ENCODE measurements at regions not wholly inside any gene's neighbourhood (a gene's known extent, or its start where the extent isn't known, plus 50 kb on each side); places are given as distances from the start of the nearest gene placed in this dataset.

DNA sequence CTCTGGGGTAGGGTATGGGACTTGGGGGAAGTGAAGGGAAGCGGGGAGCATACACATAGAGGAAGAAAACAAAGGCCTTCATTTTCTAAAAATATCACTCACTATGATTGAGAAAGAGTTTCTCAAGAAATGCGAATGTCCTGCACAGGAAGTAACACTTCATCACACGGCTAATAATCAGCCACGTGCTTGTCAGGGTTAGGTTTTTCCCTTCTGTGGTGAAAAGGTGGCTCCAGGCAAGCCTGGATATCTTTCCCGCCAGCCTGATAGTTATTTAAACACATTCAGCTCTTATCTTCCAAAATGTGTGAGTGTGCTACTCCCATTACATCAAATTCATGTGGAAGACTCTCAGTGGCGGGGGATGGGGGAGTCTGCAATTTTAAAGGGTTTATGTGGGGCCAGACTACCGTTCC lies 166.4 kb upstream of the ADO start:
- Histone ChIP-seq H3K4me1 (no peaks in the 10 kb centered on the region), H3K36me3 (no peaks in the 10 kb centered on the region), H3K4me3 (ENCODE audit: low read depth, low read length) (no peak overlapping the region), H3K9me3 (no peaks in the 10 kb centered on the region), H3K27me3 (no peaks in the 10 kb centered on the region)
- TF ChIP-seq, protein P1, sequence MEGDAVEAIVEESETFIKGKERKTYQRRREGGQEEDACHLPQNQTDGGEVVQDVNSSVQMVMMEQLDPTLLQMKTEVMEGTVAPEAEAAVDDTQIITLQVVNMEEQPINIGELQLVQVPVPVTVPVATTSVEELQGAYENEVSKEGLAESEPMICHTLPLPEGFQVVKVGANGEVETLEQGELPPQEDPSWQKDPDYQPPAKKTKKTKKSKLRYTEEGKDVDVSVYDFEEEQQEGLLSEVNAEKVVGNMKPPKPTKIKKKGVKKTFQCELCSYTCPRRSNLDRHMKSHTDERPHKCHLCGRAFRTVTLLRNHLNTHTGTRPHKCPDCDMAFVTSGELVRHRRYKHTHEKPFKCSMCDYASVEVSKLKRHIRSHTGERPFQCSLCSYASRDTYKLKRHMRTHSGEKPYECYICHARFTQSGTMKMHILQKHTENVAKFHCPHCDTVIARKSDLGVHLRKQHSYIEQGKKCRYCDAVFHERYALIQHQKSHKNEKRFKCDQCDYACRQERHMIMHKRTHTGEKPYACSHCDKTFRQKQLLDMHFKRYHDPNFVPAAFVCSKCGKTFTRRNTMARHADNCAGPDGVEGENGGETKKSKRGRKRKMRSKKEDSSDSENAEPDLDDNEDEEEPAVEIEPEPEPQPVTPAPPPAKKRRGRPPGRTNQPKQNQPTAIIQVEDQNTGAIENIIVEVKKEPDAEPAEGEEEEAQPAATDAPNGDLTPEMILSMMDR (IDR thresholded peaks at IDR 0.05; ENCODE audit: low read depth, low read length): no peak
- no peak for DNase-seq

- TF ChIP-seq, protein P1 (IDR thresholded peaks at IDR 0.05; ENCODE audit: low read depth, low read length): no peak
- DNase-seq: no peak
- H3K4me3 ChIP-seq (ENCODE audit: low read depth, low read length): no peak overlapping the region
- no peaks in the 10 kb centered on the region for H3K9me3 ChIP-seq
- no peaks in the 10 kb centered on the region for H3K36me3 ChIP-seq
- H3K27me3 ChIP-seq: no peaks in the 10 kb centered on the region
- H3K4me1 ChIP-seq: no peaks in the 10 kb centered on the region
Measured at GRCh38 chr10:62639144-62639543, 165.4 kb upstream of the ADO start.

DNA sequence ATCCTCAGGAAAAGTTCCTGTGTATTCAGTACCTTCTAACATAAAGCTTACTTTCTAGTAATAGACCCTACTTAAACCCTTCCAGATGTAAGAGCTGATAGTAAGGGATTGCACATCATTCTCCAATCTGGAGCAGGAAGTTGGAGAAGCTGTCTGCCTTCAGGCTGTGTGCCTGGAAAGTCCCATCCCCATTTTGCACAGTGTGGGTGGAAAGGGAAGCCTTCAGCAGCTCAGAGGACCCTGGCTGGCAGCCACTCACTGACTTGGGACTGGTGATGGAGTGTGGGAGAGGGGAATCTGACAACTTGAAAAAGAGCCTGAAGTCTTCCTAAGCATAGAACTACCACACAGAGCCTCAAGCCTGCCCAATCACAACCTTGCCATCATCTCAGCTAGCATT lies 164.1 kb upstream of the ADO start:
- Histone ChIP-seq H3K36me3 (no peaks in the 10 kb centered on the region), H3K4me3 (ENCODE audit: low read depth, low read length) (no peak overlapping the region), H3K27me3 (peaks cover 2% of the 10 kb centered on the region; the same call in 1 of the 2 replicates), H3K9me3 (no peaks in the 10 kb centered on the region), H3K4me1 (no peaks in the 10 kb centered on the region)
- DNase-seq: no peak
- TF ChIP-seq, protein P1 (IDR thresholded peaks at IDR 0.05; ENCODE audit: low read depth, low read length): no peak

GRCh38 chr10:62643606-62644587 lies 160.6 kb upstream of the ADO start:
- Histone ChIP-seq H3K4me1 (no peaks in the 10 kb centered on the region), H3K4me3 (ENCODE audit: low read depth, low read length) (no peak overlapping the region), H3K36me3 (no peaks in the 10 kb centered on the region), H3K9me3 (no peaks in the 10 kb centered on the region), H3K27me3 (peaks cover 3% of the 10 kb centered on the region; the same call in 1 of the 2 replicates)
- DNase-seq: no peak
- TF ChIP-seq, protein P1 (IDR thresholded peaks at IDR 0.05; ENCODE audit: low read depth, low read length): no peak

GRCh38 chr10:62647375-62648092 lies 157.0 kb upstream of the ADO start:
- Histone ChIP-seq H3K27me3 (peaks cover 3% of the 10 kb centered on the region), H3K9me3 (no peaks in the 10 kb centered on the region), H3K4me3 (ENCODE audit: low read depth, low read length) (no peak overlapping the region), H3K36me3 (no peaks in the 10 kb centered on the region), H3K4me1 (no peaks in the 10 kb centered on the region)
- TF ChIP-seq, protein P1 (IDR thresholded peaks at IDR 0.05; ENCODE audit: low read depth, low read length): no peak
- DNase-seq: no peak

All from BE2C (cell line).